ENCODE measurements at regions not wholly inside any gene's neighbourhood (a gene's known extent, or its start where the extent isn't known, plus 50 kb on each side); places are given as distances from the start of the nearest gene placed in this dataset.

DNA sequence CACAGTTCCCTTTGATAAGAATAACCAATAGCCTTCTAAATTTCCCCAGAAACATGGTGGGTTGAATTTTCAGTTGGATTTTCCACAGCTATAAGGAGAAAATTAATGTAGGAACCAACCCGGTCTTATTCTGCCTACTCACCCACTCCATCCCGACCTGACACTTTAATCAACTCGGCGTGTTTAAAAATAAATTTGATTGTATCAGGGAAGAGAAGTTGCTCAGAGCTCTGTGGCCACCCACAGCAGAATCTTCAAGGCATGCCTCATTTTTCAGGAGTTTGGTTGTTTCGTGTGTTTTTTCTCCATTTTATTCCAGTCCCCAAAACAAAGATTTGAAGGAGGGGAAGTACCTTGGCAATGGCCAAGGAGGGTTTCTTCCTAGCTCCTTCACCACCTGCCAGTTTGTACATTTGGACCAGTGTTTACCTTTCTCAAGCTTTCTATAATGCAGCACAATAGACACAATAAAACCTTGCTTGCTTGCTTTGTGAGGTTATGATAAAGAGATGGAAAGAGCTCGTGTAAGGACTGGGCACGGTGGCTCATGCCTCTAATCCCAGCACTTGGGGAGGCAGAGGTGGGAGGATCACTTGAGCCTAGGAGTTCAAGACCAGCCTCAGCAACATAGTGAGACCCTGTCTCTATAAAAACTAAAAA is 297.2 kb upstream of the JARID2 start:
- Histone ChIP-seq H3K9me3 (ENCODE audit: low read depth, low read length) (no peaks in the 10 kb centered on the region), H2AFZ (ENCODE audit: low read length) (no peak overlapping the region), H3K27me3 (ENCODE audit: insufficient read depth, low read length) (no peaks in the 10 kb centered on the region), H4K20me1 (ENCODE audit: insufficient read depth, low read length) (no peaks in the 10 kb centered on the region), H3K79me2 (ENCODE audit: insufficient read depth, low read length) (no peaks in the 10 kb centered on the region), H3K4me2 (ENCODE audit: insufficient read depth, low read length) (no peak overlapping the region), H3K27ac (ENCODE audit: low read depth, low read length) (no peak overlapping the region), H3K4me1 (ENCODE audit: insufficient read depth, low read length) (no peaks in the 10 kb centered on the region), H3K36me3 (ENCODE audit: insufficient read depth, low read length) (no peaks in the 10 kb centered on the region), H3K4me3 (ENCODE audit: insufficient read depth, low read length) (no peak overlapping the region)
- TF ChIP-seq, protein P1, sequence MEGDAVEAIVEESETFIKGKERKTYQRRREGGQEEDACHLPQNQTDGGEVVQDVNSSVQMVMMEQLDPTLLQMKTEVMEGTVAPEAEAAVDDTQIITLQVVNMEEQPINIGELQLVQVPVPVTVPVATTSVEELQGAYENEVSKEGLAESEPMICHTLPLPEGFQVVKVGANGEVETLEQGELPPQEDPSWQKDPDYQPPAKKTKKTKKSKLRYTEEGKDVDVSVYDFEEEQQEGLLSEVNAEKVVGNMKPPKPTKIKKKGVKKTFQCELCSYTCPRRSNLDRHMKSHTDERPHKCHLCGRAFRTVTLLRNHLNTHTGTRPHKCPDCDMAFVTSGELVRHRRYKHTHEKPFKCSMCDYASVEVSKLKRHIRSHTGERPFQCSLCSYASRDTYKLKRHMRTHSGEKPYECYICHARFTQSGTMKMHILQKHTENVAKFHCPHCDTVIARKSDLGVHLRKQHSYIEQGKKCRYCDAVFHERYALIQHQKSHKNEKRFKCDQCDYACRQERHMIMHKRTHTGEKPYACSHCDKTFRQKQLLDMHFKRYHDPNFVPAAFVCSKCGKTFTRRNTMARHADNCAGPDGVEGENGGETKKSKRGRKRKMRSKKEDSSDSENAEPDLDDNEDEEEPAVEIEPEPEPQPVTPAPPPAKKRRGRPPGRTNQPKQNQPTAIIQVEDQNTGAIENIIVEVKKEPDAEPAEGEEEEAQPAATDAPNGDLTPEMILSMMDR (IDR thresholded peaks at IDR 0.05; ENCODE audit: extremely low read depth, low read depth, low read length): no peak
- no peak for DNase-seq (ENCODE audit: insufficient read length, low spot score, missing footprints)

DNA sequence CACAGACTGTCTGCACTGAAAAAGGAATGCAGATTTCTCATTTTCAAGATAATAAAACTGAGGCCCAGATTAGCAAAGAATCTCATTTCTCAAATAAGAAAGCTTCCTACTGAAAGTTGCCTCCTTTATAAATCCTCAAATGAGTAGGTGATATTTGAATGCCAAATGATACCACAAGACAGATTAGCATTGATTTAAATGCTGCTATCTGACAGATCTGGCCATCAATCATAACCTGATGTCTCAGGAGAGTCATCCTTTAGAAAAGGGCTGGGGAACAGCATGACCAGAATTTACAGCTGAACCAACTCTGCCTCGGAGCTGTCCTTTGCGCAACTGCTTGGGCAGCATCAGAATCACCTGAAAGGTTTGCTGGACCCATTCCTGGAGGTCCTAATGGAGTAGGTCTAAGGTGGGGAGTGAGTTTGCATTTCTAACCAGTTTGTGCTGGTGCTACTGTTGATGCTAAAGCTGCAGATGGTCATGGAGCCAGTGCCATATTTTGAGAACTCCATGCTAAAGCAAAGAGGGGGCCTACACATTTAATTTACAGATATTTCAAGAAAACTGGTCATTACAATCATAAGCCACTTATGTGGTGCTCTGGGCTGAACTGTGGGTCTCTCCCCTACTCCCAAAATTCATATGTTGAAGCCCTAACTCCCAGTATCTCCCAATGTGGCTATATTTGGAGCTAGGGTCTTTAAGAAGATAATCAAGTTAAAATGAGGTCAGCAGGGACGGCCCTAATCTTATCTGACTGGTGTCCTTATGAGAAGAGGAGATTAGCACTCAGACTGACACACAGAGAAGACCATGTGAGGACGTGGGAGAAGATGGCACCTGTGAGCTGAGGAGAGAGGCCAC is 295.5 kb upstream of the JARID2 start:
- H3K4me1 ChIP-seq (ENCODE audit: insufficient read depth, low read length): no peaks in the 10 kb centered on the region
- no peaks in the 10 kb centered on the region for H4K20me1 ChIP-seq (ENCODE audit: insufficient read depth, low read length)

DNA sequence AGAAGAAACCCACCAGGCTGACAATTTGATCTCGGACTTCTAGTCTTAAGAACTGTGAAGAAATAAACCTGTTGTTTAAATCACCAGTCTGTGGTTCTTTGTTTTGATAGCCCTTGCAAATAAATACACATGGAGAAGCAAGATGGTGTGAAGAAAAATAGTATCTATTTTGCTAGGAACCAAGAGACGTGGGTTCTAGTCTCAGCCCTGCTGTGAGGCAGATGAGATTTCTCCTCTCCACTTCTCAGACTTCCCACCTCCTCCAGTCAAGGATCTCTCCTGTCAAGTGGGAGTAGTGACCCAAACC is 294.9 kb upstream of the JARID2 start:
- Histone ChIP-seq H3K79me2 (ENCODE audit: insufficient read depth, low read length) (no peaks in the 10 kb centered on the region), H3K9me3 (ENCODE audit: low read depth, low read length) (no peaks in the 10 kb centered on the region), H3K4me2 (ENCODE audit: insufficient read depth, low read length) (no peak overlapping the region), H3K27ac (ENCODE audit: low read depth, low read length) (no peak overlapping the region), H3K4me1 (ENCODE audit: insufficient read depth, low read length) (no peaks in the 10 kb centered on the region), H3K4me3 (ENCODE audit: insufficient read depth, low read length) (no peak overlapping the region), H3K36me3 (ENCODE audit: insufficient read depth, low read length) (no peaks in the 10 kb centered on the region), H4K20me1 (ENCODE audit: insufficient read depth, low read length) (no peaks in the 10 kb centered on the region), H2AFZ (ENCODE audit: low read length) (no peak overlapping the region), H3K27me3 (ENCODE audit: insufficient read depth, low read length) (no peaks in the 10 kb centered on the region)
- DNase-seq (ENCODE audit: insufficient read length, low spot score, missing footprints): no peak
- TF ChIP-seq, protein P1 (IDR thresholded peaks at IDR 0.05; ENCODE audit: extremely low read depth, low read depth, low read length): no peak

More for the DNA sequence above, 295.5 kb upstream of the JARID2 start:
- no peak for DNase-seq (ENCODE audit: insufficient read length, low spot score, missing footprints)
- Histone ChIP-seq H3K4me3 (ENCODE audit: insufficient read depth, low read length) (no peak overlapping the region), H2AFZ (ENCODE audit: low read length) (no peak overlapping the region), H3K36me3 (ENCODE audit: insufficient read depth, low read length) (no peaks in the 10 kb centered on the region), H3K79me2 (ENCODE audit: insufficient read depth, low read length) (no peaks in the 10 kb centered on the region), H3K27me3 (ENCODE audit: insufficient read depth, low read length) (no peaks in the 10 kb centered on the region), H3K27ac (ENCODE audit: low read depth, low read length) (no peak overlapping the region), H3K4me2 (ENCODE audit: insufficient read depth, low read length) (no peak overlapping the region), H3K9me3 (ENCODE audit: low read depth, low read length) (no peaks in the 10 kb centered on the region)
- TF ChIP-seq, protein P1 (IDR thresholded peaks at IDR 0.05; ENCODE audit: extremely low read depth, low read depth, low read length): no peak

DNA sequence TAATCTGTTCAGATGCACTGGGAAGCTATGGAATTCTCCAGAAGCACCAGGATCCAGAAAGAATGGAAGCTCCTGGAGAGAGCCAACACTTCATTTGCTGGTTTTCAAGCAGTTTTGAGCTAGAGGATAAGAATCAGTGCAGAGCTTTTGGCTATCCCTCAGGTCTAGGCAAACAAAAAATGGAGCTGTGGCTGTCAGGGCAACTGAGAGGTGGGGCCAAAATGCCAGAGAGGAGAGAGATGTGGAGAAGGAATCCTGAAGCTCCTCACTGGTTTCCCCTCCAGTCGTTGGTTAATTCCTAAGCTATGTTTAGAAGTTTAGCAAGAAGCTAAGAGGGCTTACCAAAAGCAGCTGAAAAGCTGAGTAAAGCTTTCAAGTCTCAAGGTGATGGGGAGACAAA is 294.2 kb upstream of the JARID2 start:
- Histone ChIP-seq H3K4me1 (ENCODE audit: insufficient read depth, low read length) (no peaks in the 10 kb centered on the region), H3K4me3 (ENCODE audit: insufficient read depth, low read length) (no peak overlapping the region)
- no peak for DNase-seq (ENCODE audit: insufficient read length, low spot score, missing footprints)

More for the DNA sequence above, 294.2 kb upstream of the JARID2 start:
- no peak overlapping the region for H3K27ac ChIP-seq (ENCODE audit: low read depth, low read length)
- H3K9me3 ChIP-seq (ENCODE audit: low read depth, low read length): no peaks in the 10 kb centered on the region
- TF ChIP-seq, protein P1 (IDR thresholded peaks at IDR 0.05; ENCODE audit: extremely low read depth, low read depth, low read length): no peak
- H3K27me3 ChIP-seq (ENCODE audit: insufficient read depth, low read length): no peaks in the 10 kb centered on the region
- no peak overlapping the region for H3K4me2 ChIP-seq (ENCODE audit: insufficient read depth, low read length)
- H2AFZ ChIP-seq (ENCODE audit: low read length): peak overlapping the region; percentile 35
- no peaks in the 10 kb centered on the region for H3K36me3 ChIP-seq (ENCODE audit: insufficient read depth, low read length)
- H3K79me2 ChIP-seq (ENCODE audit: insufficient read depth, low read length): no peaks in the 10 kb centered on the region
- no peaks in the 10 kb centered on the region for H4K20me1 ChIP-seq (ENCODE audit: insufficient read depth, low read length)
